ENCODE measurements at regions not wholly inside any gene's neighbourhood (a gene's known extent, or its start where the extent isn't known, plus 50 kb on each side); places are given as distances from the start of the nearest gene placed in this dataset.

DNA sequence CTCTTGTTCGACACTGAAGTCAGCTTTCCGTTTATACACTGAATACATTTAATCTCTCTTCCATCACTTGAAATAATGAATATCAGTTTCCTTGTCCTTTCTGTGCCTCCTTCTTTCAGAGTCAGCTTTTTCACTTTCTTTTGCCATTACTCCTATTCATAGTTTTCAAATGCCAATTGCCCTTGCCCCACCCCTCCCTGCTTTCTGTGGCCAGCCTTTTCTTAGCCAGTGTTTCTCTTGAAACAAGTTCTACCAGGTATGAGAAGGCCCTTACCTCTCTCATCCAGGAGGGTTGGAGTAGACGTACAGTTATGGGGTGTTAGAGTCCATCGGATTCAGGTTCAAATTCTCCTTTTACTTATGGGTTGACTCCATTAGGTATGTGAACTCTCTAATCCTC lies 574.7 kb upstream of the SEMA6A start:
- Histone ChIP-seq H4K20me1 (replicated peaks; ENCODE audit: insufficient read depth) (no peaks in the 10 kb centered on the region), H3K4me1 (ENCODE audit: insufficient read depth) (no peaks in the 10 kb centered on the region), H3K27me3 (ENCODE audit: insufficient read depth) (no peaks in the 10 kb centered on the region), H3F3A (replicated peaks; ENCODE audit: low read depth) (no peaks in the 10 kb centered on the region), H3K79me2 (replicated peaks; ENCODE audit: insufficient read depth) (no peaks in the 10 kb centered on the region), H3K4me3 (no peak overlapping the region), H3K9me2 (ENCODE audit: insufficient read depth) (no peaks in the 10 kb centered on the region), H3K27ac (ENCODE audit: low read depth) (no peak overlapping the region), H3K4me2 (no peak overlapping the region), H3K36me3 (ENCODE audit: insufficient read depth) (no peaks in the 10 kb centered on the region), H2AFZ (no peak overlapping the region)
- Mint-ChIP-seq H3K4me1 (peaks cover 6% of the 10 kb centered on the region; the same call in 2 of the 3 replicates), H3K27me3 (ENCODE audit: insufficient read depth, low read depth, poor library complexity) (no peaks in the 10 kb centered on the region), H3K9me3 (no peaks in the 10 kb centered on the region), H3K4me3 (no peak overlapping the region), H3K27ac (no peak overlapping the region), H3K36me3 (ENCODE audit: low read depth) (no peaks in the 10 kb centered on the region)
- no peak for DNase-seq (ENCODE audit: low spot score)
- no peak for ATAC-seq
- TF ChIP-seq CREB1 (CRISPR knock-in tag; IDR thresholded peaks at IDR 0.05; ENCODE audit: low read depth) = no peak
- TF ChIP-seq EZH2 (IDR thresholded peaks at IDR 0.05; ENCODE audit: low read depth, unreplicated experiment) = no peak
- TF ChIP-seq NANOG (IDR thresholded peaks at IDR 0.05; ENCODE audit: borderline replicate concordance) = no peak
- no peak for TF ChIP-seq STAT1 (IDR thresholded peaks at IDR 0.05; ENCODE audit: unreplicated experiment)
- TF ChIP-seq, protein P1, sequence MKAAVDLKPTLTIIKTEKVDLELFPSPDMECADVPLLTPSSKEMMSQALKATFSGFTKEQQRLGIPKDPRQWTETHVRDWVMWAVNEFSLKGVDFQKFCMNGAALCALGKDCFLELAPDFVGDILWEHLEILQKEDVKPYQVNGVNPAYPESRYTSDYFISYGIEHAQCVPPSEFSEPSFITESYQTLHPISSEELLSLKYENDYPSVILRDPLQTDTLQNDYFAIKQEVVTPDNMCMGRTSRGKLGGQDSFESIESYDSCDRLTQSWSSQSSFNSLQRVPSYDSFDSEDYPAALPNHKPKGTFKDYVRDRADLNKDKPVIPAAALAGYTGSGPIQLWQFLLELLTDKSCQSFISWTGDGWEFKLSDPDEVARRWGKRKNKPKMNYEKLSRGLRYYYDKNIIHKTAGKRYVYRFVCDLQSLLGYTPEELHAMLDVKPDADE (IDR thresholded peaks at IDR 0.05) = no peak
- TF ChIP-seq REST (IDR thresholded peaks at IDR 0.05; ENCODE audit: unreplicated experiment) = no peak
- no peak for TF ChIP-seq EZH2phosphoT487 (IDR thresholded peaks at IDR 0.05; ENCODE audit: unreplicated experiment)
- TF ChIP-seq POLR2AphosphoS5 (IDR thresholded peaks at IDR 0.05; ENCODE audit: low read depth) = no peak
- no peak for TF ChIP-seq ZNF114 (CRISPR knock-in tag; IDR thresholded peaks at IDR 0.05)
- TF ChIP-seq, protein P2, sequence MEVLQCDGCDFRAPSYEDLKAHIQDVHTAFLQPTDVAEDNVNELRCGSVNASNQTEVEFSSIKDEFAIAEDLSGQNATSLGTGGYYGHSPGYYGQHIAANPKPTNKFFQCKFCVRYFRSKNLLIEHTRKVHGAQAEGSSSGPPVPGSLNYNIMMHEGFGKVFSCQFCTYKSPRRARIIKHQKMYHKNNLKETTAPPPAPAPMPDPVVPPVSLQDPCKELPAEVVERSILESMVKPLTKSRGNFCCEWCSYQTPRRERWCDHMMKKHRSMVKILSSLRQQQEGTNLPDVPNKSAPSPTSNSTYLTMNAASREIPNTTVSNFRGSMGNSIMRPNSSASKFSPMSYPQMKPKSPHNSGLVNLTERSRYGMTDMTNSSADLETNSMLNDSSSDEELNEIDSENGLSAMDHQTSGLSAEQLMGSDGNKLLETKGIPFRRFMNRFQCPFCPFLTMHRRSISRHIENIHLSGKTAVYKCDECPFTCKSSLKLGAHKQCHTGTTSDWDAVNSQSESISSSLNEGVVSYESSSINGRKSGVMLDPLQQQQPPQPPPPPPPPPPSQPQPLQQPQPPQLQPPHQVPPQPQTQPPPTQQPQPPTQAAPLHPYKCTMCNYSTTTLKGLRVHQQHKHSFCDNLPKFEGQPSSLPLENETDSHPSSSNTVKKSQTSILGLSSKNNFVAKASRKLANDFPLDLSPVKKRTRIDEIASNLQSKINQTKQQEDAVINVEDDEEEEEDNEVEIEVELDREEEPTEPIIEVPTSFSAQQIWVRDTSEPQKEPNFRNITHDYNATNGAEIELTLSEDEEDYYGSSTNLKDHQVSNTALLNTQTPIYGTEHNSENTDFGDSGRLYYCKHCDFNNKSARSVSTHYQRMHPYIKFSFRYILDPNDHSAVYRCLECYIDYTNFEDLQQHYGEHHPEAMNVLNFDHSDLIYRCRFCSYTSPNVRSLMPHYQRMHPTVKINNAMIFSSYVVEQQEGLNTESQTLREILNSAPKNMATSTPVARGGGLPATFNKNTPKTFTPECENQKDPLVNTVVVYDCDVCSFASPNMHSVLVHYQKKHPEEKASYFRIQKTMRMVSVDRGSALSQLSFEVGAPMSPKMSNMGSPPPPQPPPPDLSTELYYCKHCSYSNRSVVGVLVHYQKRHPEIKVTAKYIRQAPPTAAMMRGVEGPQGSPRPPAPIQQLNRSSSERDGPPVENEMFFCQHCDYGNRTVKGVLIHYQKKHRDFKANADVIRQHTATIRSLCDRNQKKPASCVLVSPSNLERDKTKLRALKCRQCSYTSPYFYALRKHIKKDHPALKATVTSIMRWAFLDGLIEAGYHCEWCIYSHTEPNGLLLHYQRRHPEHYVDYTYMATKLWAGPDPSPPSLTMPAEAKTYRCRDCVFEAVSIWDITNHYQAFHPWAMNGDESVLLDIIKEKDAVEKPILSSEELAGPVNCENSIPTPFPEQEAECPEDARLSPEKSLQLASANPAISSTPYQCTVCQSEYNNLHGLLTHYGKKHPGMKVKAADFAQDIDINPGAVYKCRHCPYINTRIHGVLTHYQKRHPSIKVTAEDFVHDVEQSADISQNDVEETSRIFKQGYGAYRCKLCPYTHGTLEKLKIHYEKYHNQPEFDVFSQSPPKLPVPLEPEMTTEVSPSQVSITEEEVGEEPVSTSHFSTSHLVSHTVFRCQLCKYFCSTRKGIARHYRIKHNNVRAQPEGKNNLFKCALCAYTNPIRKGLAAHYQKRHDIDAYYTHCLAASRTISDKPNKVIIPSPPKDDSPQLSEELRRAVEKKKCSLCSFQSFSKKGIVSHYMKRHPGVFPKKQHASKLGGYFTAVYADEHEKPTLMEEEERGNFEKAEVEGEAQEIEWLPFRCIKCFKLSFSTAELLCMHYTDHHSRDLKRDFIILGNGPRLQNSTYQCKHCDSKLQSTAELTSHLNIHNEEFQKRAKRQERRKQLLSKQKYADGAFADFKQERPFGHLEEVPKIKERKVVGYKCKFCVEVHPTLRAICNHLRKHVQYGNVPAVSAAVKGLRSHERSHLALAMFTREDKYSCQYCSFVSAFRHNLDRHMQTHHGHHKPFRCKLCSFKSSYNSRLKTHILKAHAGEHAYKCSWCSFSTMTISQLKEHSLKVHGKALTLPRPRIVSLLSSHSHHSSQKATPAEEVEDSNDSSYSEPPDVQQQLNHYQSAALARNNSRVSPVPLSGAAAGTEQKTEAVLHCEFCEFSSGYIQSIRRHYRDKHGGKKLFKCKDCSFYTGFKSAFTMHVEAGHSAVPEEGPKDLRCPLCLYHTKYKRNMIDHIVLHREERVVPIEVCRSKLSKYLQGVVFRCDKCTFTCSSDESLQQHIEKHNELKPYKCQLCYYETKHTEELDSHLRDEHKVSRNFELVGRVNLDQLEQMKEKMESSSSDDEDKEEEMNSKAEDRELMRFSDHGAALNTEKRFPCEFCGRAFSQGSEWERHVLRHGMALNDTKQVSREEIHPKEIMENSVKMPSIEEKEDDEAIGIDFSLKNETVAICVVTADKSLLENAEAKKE (CRISPR knock-in tag; IDR thresholded peaks at IDR 0.05) = no peak

Data from GM23338 (cell line).